Daoy (cell line): ENCODE measurements at regions not wholly inside any gene's neighbourhood (a gene's known extent, or its start where the extent isn't known, plus 50 kb on each side); places are given as distances from the start of the nearest gene placed in this dataset.
"Not testable (repeated sequence)": the region's sequence is repeated elsewhere in the genome, so short reads cannot be mapped to it uniquely, and the experiment has no call there.

Experiments
- DNase-seq: peaks from one replicate; pipeline ENCODE4 v3.0.0-alpha.2; 2015; ENCODE audit warnings: low read depth

DNA sequence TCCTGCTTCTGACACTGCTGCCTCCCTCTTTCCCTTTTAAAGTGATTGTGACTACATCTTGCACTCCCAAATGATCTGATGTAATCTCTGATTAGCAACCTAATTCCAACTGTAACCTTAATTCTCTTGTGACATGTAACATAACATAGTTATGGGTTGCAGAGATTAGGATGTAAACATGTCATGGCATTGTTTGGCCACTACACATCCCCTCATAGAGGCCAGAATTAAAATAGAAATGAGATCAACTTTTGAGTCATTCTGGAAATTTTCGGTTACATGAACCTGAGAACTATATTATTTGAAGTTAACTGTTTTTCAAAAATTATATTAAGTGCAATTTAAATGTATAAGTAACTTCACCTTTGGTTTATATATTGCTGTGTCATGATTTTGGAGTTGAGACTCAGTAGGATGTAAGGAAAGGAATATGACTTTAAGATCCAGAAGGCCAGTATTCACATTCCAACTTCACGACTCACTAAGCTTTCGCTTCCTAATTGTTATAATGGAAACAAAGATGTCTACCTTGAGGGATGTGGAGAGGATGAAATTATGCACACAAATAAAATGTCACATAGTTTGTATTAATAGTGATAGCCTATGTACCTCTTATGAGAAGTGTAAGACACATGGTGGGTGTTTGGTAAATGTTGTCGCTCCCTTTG lies 611.9 kb upstream of the MAP3K7 start:
- DNase-seq = no peak

GRCh38 chr6:91196729-91197128 lies 609.9 kb upstream of the MAP3K7 start:
- no peak for DNase-seq

DNA sequence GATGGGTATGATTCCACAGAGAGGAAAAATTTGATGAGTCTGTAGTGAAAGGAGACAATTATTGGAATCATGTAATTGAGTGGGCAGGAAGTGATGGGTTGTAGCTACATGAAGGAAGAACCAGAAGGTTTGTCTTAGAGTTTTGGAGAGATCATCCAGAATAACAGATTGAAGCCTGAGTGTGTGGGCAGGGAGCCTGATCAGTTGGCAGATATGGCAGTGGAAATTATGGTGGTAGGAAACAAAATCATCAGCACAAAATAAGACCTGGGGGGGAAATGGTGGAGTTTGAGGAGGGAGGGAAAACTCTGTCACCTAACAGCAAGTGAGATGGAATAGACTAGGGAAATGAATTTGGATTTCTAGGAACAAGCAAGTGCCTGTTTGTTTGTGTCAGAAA lies 606.6 kb upstream of the MAP3K7 start:
- no peak for DNase-seq

DNA sequence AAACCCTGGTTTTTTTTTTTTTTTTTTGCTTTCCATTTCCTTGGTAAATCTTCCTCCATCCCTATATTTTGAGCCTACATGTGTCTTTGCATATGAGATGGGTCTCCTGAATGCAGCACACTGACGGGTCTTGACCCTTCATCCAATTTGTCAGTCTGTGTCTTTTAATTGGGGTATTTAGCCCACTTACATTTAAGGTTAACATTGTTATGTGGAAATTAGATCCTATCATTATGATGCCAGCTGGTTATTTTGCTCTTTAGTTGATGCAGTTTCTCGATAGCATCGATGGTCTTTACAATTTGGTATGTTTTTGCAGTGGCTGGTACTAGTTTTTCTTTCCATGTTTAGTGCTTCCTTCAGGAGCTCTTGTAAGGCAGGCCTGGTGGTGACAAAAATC lies 603.2 kb upstream of the MAP3K7 start:
- not testable (repeated sequence) for DNase-seq

DNA sequence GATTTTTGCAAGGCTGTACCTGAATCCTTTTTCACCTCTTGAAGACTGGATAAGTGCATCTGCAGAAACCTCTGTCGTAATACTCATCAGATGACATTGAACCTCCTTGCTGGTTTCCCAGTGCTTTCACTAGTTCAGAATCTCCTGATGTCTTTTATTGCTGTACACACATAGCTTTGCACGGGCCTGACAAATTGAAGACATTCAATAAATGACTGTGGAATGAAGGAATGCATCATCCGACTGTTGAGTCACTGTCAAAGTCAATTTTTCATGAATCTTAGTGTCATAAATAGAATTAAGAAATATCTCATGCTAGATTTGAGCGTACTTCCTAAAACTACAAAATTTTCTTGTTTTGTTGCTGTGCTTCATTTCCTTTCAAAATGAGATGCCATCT lies 598.2 kb upstream of the MAP3K7 start:
- no peak for DNase-seq

DNA sequence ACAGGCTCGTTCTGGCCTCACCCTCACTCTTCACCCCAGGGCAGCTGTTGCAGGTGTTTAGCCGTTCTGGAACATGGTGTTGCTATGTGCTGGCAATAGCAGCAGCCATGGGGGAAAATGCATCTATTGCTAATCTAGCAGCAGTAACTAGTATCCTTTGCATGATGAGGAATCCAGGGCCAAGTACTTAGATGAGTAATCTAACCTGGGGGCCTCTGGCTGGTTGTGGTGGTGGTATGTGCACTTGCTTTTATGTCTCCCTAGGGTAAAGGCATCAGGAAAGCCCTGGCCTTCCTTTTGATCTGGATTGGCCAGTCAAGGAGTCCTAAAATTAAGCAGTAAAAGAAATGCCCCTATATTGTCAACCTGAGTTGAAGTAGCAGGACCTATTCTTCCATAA lies 594.5 kb upstream of the MAP3K7 start:
- DNase-seq = no peak

DNA sequence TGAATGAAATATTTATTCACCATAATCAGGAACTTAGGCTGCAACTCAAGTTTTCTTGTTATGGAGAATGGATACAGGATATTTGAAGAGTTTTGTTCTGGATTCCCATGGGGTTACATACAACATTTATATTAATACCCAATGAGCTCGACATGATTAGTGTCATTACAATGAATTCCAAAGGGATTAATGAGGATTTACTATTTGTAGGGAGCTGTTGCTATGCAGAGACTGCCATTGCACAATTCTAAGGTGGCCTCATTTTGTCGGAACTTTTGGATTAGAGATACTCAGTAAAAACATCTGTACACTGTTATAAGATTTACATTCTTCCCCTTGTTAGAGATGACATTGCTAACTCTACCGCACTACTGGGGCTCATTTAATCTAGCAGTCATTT lies 586.8 kb upstream of the MAP3K7 start:
- DNase-seq = no peak

- DNase-seq = no peak
These were observed 586.3 kb upstream of the MAP3K7 start for GRCh38 chr6:91173186-91173585.

- DNase-seq = no peak
These were observed 585.0 kb upstream of the MAP3K7 start for GRCh38 chr6:91171754-91172462.

DNA sequence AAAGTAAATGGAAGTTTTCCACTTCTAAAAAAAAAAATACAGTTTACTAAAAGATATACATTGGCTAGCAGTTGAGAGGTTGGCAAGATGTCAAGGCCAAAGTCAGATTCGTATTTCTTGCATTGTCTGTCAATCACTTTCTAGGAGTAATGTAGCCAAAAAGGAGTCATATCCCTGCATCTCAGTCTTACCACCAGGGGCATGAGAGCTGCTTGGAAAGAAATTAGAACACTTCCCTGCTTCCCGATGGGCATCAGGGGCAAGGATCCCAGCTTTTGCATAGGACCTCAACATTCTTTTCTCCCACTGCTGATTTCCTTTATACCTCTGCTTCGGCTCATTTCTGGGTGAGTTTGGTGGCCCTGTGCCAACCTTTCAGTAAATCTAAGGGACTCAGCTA lies 581.0 kb upstream of the MAP3K7 start:
- no peak for DNase-seq

DNA sequence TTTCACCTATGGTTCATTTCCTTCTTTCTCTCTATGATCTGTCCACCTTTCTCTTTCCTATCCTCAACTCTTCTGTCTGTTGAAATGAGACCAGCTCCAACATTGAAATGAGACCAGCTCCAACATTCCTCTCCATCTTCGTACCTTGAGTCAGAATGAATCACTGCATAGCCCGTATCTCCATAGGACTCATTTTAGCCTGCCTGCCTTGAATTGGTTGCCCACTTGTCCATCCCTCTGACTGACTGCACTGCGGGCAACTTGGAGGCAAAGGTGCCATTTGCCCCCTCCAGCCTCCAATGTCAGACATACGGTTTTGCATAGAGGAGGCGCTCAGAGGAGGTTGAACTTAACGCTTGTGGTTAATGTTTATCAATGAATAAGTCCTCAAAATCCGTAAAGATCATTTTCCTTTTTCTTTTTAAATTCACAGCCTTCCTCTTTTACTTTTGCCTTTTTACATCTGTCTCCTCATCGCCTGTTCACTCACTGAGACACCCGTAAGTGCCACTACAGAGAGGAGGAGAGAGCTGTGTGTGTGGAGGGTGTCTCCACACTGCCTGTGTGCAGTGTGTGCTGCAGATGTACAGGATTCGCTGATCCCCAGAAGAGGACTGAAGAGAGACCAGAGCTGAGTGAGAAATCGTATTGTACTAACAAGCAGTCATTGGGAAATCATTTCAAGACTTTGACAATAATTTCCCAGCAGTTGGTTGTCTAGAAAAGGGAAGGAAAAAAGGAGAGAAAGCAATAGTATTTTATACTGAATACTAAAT lies 579.6 kb upstream of the MAP3K7 start:
- DNase-seq = peak; percentile 41

DNA sequence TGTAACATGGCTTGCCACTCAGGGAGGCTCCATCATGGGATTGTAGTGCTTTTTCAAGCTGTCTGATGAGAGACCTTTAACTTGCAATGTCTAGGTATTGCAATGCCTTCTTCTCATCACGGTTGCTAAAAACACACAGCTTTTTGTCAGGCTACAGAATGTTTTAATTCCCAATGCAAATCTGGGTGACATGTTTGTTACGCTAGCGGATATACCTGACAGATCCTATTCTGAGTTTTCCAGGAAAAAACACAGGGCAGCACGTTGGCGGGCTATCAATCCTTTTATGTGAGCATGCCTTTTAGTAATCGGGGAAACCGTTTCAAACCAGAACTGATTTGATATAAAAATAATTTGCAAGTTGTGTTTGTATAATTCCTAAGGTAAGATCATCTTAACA lies 577.2 kb upstream of the MAP3K7 start:
- DNase-seq = no peak

- DNase-seq = no peak
These were observed 574.4 kb upstream of the MAP3K7 start for GRCh38 chr6:91161246-91161645.

DNA sequence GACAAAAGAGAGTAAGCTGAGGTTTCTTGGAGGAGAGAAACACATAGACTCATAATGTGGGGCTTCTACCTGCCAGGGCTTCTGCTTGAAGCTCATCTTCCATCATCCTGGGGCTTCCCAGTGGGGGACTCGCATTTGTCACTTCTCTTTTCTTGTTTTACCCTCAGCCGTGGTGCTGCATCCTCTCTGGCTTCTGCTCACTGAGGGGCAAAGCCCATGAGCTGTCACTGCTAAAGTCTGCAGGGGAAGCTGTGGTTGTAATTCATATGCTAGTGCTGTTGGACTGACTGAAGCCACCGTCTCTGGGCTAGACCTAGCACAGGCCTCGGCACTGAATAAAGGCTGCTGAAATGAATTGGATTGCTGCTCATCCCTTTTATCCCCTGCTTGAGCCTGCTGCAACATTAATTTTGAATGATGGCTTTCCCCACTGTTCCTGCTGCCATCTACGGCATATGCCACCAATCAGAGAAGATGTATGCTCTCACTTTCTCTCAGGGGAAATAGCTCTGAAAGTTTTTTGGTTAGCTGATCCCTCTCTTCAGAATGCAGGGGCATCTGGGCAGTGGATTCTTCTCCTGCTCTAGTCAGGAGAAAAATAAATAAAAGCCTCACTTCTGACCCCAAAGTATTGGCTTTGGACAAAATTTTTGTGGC lies 568.4 kb upstream of the MAP3K7 start:
- DNase-seq = no peak

DNA sequence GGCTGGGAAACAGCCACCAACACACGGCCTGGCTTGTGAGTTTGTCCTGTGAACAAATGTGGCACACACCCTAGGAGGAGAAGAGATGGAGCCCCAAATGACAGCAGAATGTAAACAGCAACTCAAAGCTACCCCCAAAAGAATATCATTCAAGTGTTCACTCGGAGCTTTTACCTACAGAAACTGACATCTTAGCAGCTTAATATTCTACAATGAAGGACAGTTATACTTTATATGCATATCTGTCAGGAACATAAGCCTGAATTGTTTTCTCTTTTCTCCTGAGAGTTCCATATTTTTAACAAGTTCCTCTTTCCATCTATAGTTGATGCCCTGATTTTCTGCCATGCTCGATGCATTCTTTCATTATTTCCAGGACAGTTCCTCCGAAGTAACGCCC lies 566.0 kb upstream of the MAP3K7 start:
- DNase-seq = no peak

GRCh38 chr6:91149956-91150705 lies 563.3 kb upstream of the MAP3K7 start:
- DNase-seq = no peak

DNA sequence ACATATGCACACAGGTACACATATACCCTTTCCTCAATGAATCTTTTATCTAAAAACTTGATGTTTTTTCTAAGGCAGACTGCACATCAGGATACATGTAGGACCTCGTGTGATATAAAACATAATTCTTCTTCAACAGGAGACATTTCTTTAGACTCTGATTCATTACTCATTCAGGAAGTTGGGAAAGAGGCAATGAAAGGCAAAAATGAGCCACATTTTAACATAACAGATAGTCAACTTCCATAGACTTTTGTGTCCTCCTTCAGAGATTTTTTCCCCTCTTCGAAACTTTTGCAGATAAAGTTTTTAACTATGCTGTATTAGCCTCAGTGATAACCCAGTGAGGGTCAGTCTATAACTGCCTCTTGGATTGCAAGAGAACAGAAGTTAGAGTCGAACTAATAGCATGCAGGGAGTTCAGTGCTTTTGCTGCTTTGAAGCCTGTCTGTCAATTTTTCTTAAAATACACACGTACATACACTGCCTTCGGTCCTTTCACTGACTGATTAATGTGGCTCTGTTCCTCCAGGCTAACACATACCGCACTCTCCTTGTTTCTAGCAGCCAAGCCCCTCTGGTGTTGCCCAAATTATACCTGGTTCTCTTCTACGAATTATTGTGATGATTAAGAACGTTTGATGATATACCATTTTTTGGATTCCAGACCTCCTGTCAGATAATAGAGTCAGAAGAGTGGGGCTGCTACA lies 562.5 kb upstream of the MAP3K7 start:
- no peak for DNase-seq

- DNase-seq = no peak
These were observed 557.3 kb upstream of the MAP3K7 start for GRCh38 chr6:91144126-91144525.

- no peak for DNase-seq
These were observed 555.3 kb upstream of the MAP3K7 start for GRCh38 chr6:91142154-91142553.

DNA sequence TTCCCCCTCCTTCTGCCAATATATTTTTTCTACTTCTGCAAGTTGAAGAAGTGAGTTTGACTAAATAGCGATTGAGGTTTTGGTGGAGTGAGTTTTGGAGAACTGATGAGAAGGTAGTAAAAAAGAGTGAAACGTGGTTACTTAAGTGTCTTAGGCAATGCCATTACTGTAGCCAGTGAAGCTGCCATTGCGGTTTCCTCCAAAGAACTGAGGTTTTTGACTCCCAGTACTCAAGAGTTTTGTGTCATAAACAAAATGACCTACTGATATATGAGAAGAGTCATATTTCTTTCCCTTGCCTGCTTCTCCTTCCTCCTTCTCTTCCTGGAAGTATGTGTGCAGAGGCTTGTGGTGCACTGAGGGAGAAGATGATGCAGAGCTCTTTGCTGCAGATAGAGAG lies 554.5 kb upstream of the MAP3K7 start:
- peak; percentile 1 for DNase-seq

DNA sequence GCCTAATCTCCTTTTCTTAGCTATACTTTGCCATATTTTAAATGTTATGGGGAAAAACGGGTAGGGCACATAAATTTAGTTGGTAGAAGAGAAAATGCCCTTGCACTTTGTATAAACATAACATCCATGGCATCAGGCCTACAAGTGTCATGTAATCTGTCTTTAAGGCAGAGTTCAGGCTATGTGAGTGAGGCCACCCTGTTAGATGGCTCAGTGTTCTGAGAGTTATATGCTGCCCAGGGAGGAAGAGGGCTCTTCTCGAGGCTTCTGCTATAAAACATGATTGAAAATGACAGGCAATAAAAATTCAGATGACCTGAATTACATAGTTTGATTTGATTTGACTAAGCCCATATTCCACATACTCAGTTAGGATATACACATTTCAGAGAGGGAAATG lies 553.6 kb upstream of the MAP3K7 start:
- DNase-seq = no peak
